SK-N-SH (cell line): ENCODE measurements at regions not wholly inside any gene's neighbourhood (a gene's known extent, or its start where the extent isn't known, plus 50 kb on each side); places are given as distances from the start of the nearest gene placed in this dataset.

ENCODE experiments used
- CTCF ChIA-PET: fragments of 300-600, 350-600 bp; formaldehyde crosslinking; extraction: SDS; loops from one replicate; lab custom pipeline; 2021; lab: Yijun Ruan, JAX
- POLR2A ChIA-PET: fragments of 350-600 bp; sonication (Branson Sonifier 250); formaldehyde crosslinking; extraction: SDS; loops from one replicate; lab custom pipeline; 2020; ENCODE audit warnings: antibody characterized with exemption, inconsistent platforms; lab: Yijun Ruan, JAX
- DNase-seq: peaks from one replicate; pipeline ENCODE4 v3.0.0; 2012
- H2AFZ ChIP-seq: fragments of 200-600 bp; sonication (generic); 2 replicates; pipeline ENCODE4 v1.8.1; 2016; ENCODE audit warnings: antibody characterized with exemption, mild to moderate bottlenecking, low read depth
- H3F3A ChIP-seq: fragments of 200-600 bp; sonication (generic); replicated peaks from 2 replicates; pipeline ENCODE3; 2016; ENCODE audit warnings: antibody characterized with exemption, mild to moderate bottlenecking; ENCODE audit not compliant: insufficient read depth
- H3K27ac ChIP-seq, 2 experiments: fragments of 200-500 bp in 1 of 2; fragments of 200-600 bp in 1 of 2; sonication (Bioruptor generic) in 1 of 2; sonication (generic), shearing (Covaris generic) in 1 of 2; 2 replicates each; pipeline versions ENCODE4 v1.5.1 to v1.6.1; 2014 to 2016; ENCODE audit warnings: low read depth in 2 of 2, inconsistent platforms in 1 of 2, low read length in 1 of 2, mild to moderate bottlenecking in 1 of 2, mixed read lengths in 1 of 2
- H3K27me3 ChIP-seq: fragments of 200-600 bp; sonication (generic), shearing (Covaris generic); 2 replicates; pipeline ENCODE4 v1.6.1; 2016; ENCODE audit warnings: mixed run types; ENCODE audit not compliant: insufficient read depth
- H3K36me3 ChIP-seq, 2 experiments: fragments of 200-500 bp in 1 of 2; fragments of 200-600 bp in 1 of 2; sonication (Bioruptor generic) in 1 of 2; sonication (generic) in 1 of 2; replicated peaks in 1 of 2; 2 replicates each; pipeline versions ENCODE3 to v1.5.1; 2014 to 2016; ENCODE audit warnings: low read length in 1 of 2, mild to moderate bottlenecking in 1 of 2; ENCODE audit not compliant: insufficient read depth in 2 of 2, control insufficient read depth in 1 of 2
- H3K4me1 ChIP-seq, 2 experiments: fragments of 200-500 bp in 1 of 2; fragments of 200-600 bp in 1 of 2; sonication (Bioruptor generic) in 1 of 2; sonication (generic), shearing (Covaris generic) in 1 of 2; 2 replicates each; pipeline versions ENCODE4 v1.5.1 to v1.6.1; 2014 to 2016; ENCODE audit warnings: low read depth in 1 of 2, low read length in 1 of 2, mixed run types in 1 of 2; ENCODE audit not compliant: insufficient read depth in 2 of 2, control insufficient read depth in 1 of 2
- H3K4me2 ChIP-seq: fragments of 200-600 bp; sonication (generic), shearing (Covaris generic); 2 replicates; pipeline ENCODE4 v1.6.1; 2017; ENCODE audit warnings: mixed run types
- H3K4me3 ChIP-seq, 2 experiments: fragments of 200-500 bp in 1 of 2; fragments of 200-600 bp in 1 of 2; sonication (Bioruptor generic) in 1 of 2; sonication (generic), shearing (Covaris generic) in 1 of 2; 2 replicates each; pipeline versions ENCODE4 v1.5.1 to v1.8.1; 2014 to 2016; ENCODE audit warnings: low read depth in 2 of 2, inconsistent platforms in 1 of 2, low read length in 1 of 2, mild to moderate bottlenecking in 1 of 2, mixed read lengths in 1 of 2, moderate library complexity in 1 of 2
- H3K79me2 ChIP-seq: fragments of 200-600 bp; sonication (generic); 2 replicates; pipeline ENCODE4 v1.8.1; 2017; ENCODE audit warnings: mild to moderate bottlenecking; ENCODE audit not compliant: insufficient read depth
- H3K9ac ChIP-seq: fragments of 200-600 bp; sonication (generic); 2 replicates; pipeline ENCODE4 v1.6.1; 2017; ENCODE audit warnings: mixed run types
- H3K9me2 ChIP-seq: fragments of 200-600 bp; sonication (generic); 2 replicates; pipeline ENCODE4 v1.6.1; 2017; ENCODE audit warnings: mixed run types
- H3K9me3 ChIP-seq: fragments of 200-600 bp; sonication (generic); 2 replicates; pipeline ENCODE4 v1.6.1; 2017; ENCODE audit warnings: mixed run types, mild to moderate bottlenecking, moderate library complexity
- H4K20me1 ChIP-seq: fragments of 200-600 bp; sonication (generic); 2 replicates; pipeline ENCODE4 v1.6.1; 2017; ENCODE audit warnings: mild to moderate bottlenecking, mixed run types; ENCODE audit not compliant: insufficient read depth
- CHD2 ChIP-seq: fragments of 150-350 bp; IDR thresholded peaks from 2 replicates; pipeline ENCODE4 v1.6.1; 2018; ENCODE audit warnings: low read length; ENCODE audit not compliant: partially characterized antibody
- EP300 ChIP-seq, 2 experiments: IDR thresholded peaks; 2 replicates each; pipeline versions ENCODE4 v1.4.0 to v1.6.1; 2012; ENCODE audit warnings: borderline replicate concordance in 1 of 2, low read depth in 1 of 2, low read length in 1 of 2
- FOXJ3 ChIP-seq: sonication (generic); formaldehyde crosslinking; IDR thresholded peaks from 2 replicates; pipeline ENCODE4 v1.5.1; 2020; ENCODE audit warnings: mild to moderate bottlenecking, missing genetic modification reagents
- JUND ChIP-seq: IDR thresholded peaks from 2 replicates; pipeline ENCODE4 v1.4.0; 2012
- MAX ChIP-seq: IDR thresholded peaks from 2 replicates; pipeline ENCODE4 v1.4.0; 2012; ENCODE audit warnings: low read depth
- MEF2A ChIP-seq: IDR thresholded peaks from 2 replicates; pipeline ENCODE4 v1.4.0; 2012; ENCODE audit warnings: low read depth, borderline replicate concordance
- NFIC ChIP-seq: IDR thresholded peaks from 2 replicates; pipeline ENCODE4 v1.4.0; 2012; ENCODE audit warnings: borderline replicate concordance
- PBX3 ChIP-seq: IDR thresholded peaks from 2 replicates; pipeline ENCODE4; 2012
- RFX5 ChIP-seq: IDR thresholded peaks from 2 replicates; pipeline ENCODE4 v1.6.1; 2012; ENCODE audit warnings: mild to moderate bottlenecking, improper control_type of control experiment, low read length
- RXRA ChIP-seq: IDR thresholded peaks from 2 replicates; pipeline ENCODE4 v1.4.0; 2012; ENCODE audit warnings: low read depth, mild to moderate bottlenecking, borderline replicate concordance
- TAF1 ChIP-seq: IDR thresholded peaks from 2 replicates; pipeline ENCODE4 v1.6.1; 2012; ENCODE audit warnings: low read depth, mild to moderate bottlenecking, low read length, moderate library complexity, borderline replicate concordance
- TCF12 ChIP-seq: IDR thresholded peaks from 2 replicates; pipeline ENCODE4 v1.4.0; 2012
- YY1 ChIP-seq: IDR thresholded peaks from 2 replicates; pipeline ENCODE4 v1.4.0; 2012; ENCODE audit warnings: low read depth, mild to moderate bottlenecking
- WGBS: methylation state at CpG from one replicate; pipeline ENCODE4 v1.1.6; 2017; ENCODE audit warnings: low lambda C conversion rate; 5-methylcytosine and 5-hydroxymethylcytosine counted together

- no peak overlapping the region; a peak in 1 of 4 replicates for H3K27ac ChIP-seq
- CTCF ChIA-PET: interaction anchor here (0.7 kb wide), 1 partner anchor 1256 kb away, joined by 3 read pairs; no protein-coding TSS in a partner anchor
- no peaks in the 10 kb centered on the region for H3K4me1 ChIP-seq
- POLR2A ChIA-PET: no interaction called here
- H3K9me3 ChIP-seq: no peaks in the 10 kb centered on the region
- no peak overlapping the region for H2AFZ ChIP-seq
- H3K79me2 ChIP-seq: no peaks in the 10 kb centered on the region
- no peak for DNase-seq
- no peaks in the 10 kb centered on the region for H3K27me3 ChIP-seq
- no peaks in the 10 kb centered on the region for H4K20me1 ChIP-seq
- TF ChIP-seq PBX3 (no peak), MAX (no peak), JUND (no peak), TCF12 (no peak), YY1 (no peak), TAF1 (no peak), RXRA (no peak), FOXJ3 (CRISPR knock-in tag) (no peak), RFX5 (no peak), EP300 (IDR thresholded peaks at IDR 0.05; ENCODE audit: borderline replicate concordance in 1 of 2, low read depth in 1 of 2, low read length in 1 of 2) (no peak), CHD2 (no peak), NFIC (no peak)
- no peaks in the 10 kb centered on the region for H3K36me3 ChIP-seq
- WGBS: 88% methylated on average over 4 of the region's 4 CpGs
- no peak overlapping the region for H3K4me3 ChIP-seq
- no peaks in the 10 kb centered on the region for H3F3A ChIP-seq
- H3K4me2 ChIP-seq: no peak overlapping the region
- H3K9me2 ChIP-seq: no peaks in the 10 kb centered on the region
- no peak overlapping the region for H3K9ac ChIP-seq
Observed at GRCh38 chr7:81120111-81120510, 201.3 kb upstream of the SEMA3C start.

GRCh38 chr7:81114633-81115032, 195.8 kb upstream of the SEMA3C start:
- no peak overlapping the region for H3K27ac ChIP-seq
- H3K4me2 ChIP-seq: no peak overlapping the region

More at GRCh38 chr7:81114633-81115032, 195.8 kb upstream of the SEMA3C start:
- ChIA-PET POLR2A (no interaction called here), CTCF (interaction anchor here (0.8 kb wide), 1 partner anchor 194 kb away, joined by 3 read pairs; no protein-coding TSS in a partner anchor)
- Histone ChIP-seq H3K4me3 (no peak overlapping the region), H3K36me3 (no peaks in the 10 kb centered on the region), H3F3A (peaks cover 8% of the 10 kb centered on the region), H4K20me1 (no peaks in the 10 kb centered on the region), H2AFZ (no peak overlapping the region), H3K79me2 (no peaks in the 10 kb centered on the region), H3K27me3 (no peaks in the 10 kb centered on the region), H3K9me3 (no peaks in the 10 kb centered on the region), H3K9me2 (no peaks in the 10 kb centered on the region), H3K4me1 (peaks cover 11 to 18% of the 10 kb centered on the region in 2 experiments; a peak in 3 of 4 replicates), H3K9ac (no peak overlapping the region)
- WGBS: 96% methylated on average over 1 of the region's 1 CpG
- no peak for DNase-seq
- TF ChIP-seq JUND: peak; percentile 3; the same call in 1 of the 2 replicates
- TF ChIP-seq MEF2A: no peak
